A549 (cell line): ENCODE measurements at regions not wholly inside any gene's neighbourhood (a gene's known extent, or its start where the extent isn't known, plus 50 kb on each side); places are given as distances from the start of the nearest gene placed in this dataset.

Experiments used
- ATAC-seq, 2 experiments: fragments of 200-7000 bp in 1 of 2; fragments of >200 bp in 1 of 2; cut with Nextera tagmentation in 1 of 2; cut with Tn5 transposase in 1 of 2; 3 replicates each; pipeline versions ENCODE4 v1.8.0 to v1.9.1; 2018 to 2020; ENCODE audit warnings: mild to moderate bottlenecking in 1 of 2, moderate library complexity in 1 of 2
- CTCF ChIA-PET: fragments of 300-600 bp; sonication (Branson Sonifier 250); formaldehyde crosslinking; extraction: SDS; loops from one replicate; lab custom pipeline; 2021; ENCODE audit warnings: antibody characterized with exemption, inconsistent platforms; lab: Yijun Ruan, JAX
- POLR2A ChIA-PET: fragments of 350-600 bp; formaldehyde crosslinking; extraction: SDS; loops from one replicate; lab custom pipeline; 2021; ENCODE audit warnings: antibody characterized with exemption, inconsistent platforms; lab: Yijun Ruan, JAX
- DNase-seq, 2 experiments: peaks; one replicate each; pipeline versions ENCODE4 v3.0.0 to v3.0.0-alpha.2; 2011 to 2016; ENCODE audit warnings: low read depth in 1 of 2, low spot score in 1 of 2
- FAIRE-seq: peaks from 2 replicates; lab custom pipeline; 2011; peaks lifted over from hg19 to GRCh38; lab: Jason Lieb, UNC
- H3K27ac ChIP-seq, 2 experiments: fragments of >200 bp; sonication (Bioruptor Twin); formaldehyde crosslinking; 3 replicates each; pipeline ENCODE4 v1.5.1; 2016 to 2017
- H3K4me1 ChIP-seq: fragments of >200 bp; sonication (Bioruptor Twin); formaldehyde crosslinking; 3 replicates; pipeline ENCODE4 v1.6.1; 2016
- H3K4me2 ChIP-seq: fragments of >200 bp; sonication (Bioruptor Twin); formaldehyde crosslinking; 3 replicates; pipeline ENCODE4 v1.6.1; 2016
- H3K4me3 ChIP-seq: fragments of >200 bp; sonication (Bioruptor Twin); formaldehyde crosslinking; 3 replicates; pipeline ENCODE4 v1.5.1; 2016
- H3K9me3 ChIP-seq: fragments of >200 bp; sonication (Bioruptor Twin); formaldehyde crosslinking; 3 replicates; pipeline ENCODE4 v1.6.1; 2016
- ATOH8 ChIP-seq: fragments of 250-450 bp; sonication (Bioruptor Pico); IDR thresholded peaks from 2 replicates; pipeline ENCODE4 v1.5.0; 2020; ENCODE audit warnings: low read depth, mild to moderate bottlenecking, moderate library complexity
- BHLHE40 ChIP-seq: IDR thresholded peaks from 2 replicates; pipeline ENCODE4 v1.6.1; 2012; ENCODE audit warnings: low read depth, low read length, inconsistent platforms
- CEBPB ChIP-seq, 2 experiments: fragments of >200 bp in 1 of 2; sonication (Bioruptor Twin) in 1 of 2; formaldehyde crosslinking in 1 of 2; IDR thresholded peaks; 2 replicates each; pipeline ENCODE4 v1.6.1; 2012 to 2016
- CHD4 ChIP-seq: fragments of 200-600 bp; sonication (generic); IDR thresholded peaks from 2 replicates; pipeline ENCODE4 v1.6.1; 2016; ENCODE audit warnings: antibody characterized with exemption, mild to moderate bottlenecking, borderline replicate concordance
- MAX ChIP-seq: IDR thresholded peaks from 2 replicates; pipeline ENCODE4 v1.6.1; 2012
- MYC ChIP-seq: IDR thresholded peaks from 2 replicates; pipeline ENCODE4 v1.6.1; 2012; ENCODE audit warnings: mild to moderate bottlenecking, inconsistent platforms, low read length, improper control_type of control experiment, borderline replicate concordance
- NPAS2 ChIP-seq: fragments of 250-450 bp; sonication (Bioruptor Pico); IDR thresholded peaks from 2 replicates; pipeline ENCODE4 v1.8.0; 2022; ENCODE audit warnings: mild to moderate bottlenecking, moderate library complexity, borderline replicate concordance
- PBX3 ChIP-seq: IDR thresholded peaks from 2 replicates; pipeline ENCODE4 v1.6.1; 2012
- PHF8 ChIP-seq: fragments of 200-600 bp; sonication (generic); IDR thresholded peaks from 2 replicates; pipeline ENCODE4 v1.6.1; 2016; ENCODE audit warnings: low read depth, mild to moderate bottlenecking, antibody characterized with exemption, moderate library complexity, borderline replicate concordance
- POLR2A ChIP-seq: IDR thresholded peaks from 2 replicates; pipeline ENCODE4 v1.6.1; 2012; ENCODE audit warnings: mild to moderate bottlenecking, low read length
- POLR2AphosphoS2 ChIP-seq: conservative IDR thresholded peaks from 2 replicates; pipeline ENCODE4 v1.6.1; 2012; ENCODE audit warnings: low read length, improper control_type of control experiment, inconsistent platforms
- REST ChIP-seq: fragments of 200-600 bp; sonication (generic); IDR thresholded peaks from 2 replicates; pipeline ENCODE4 v1.6.1; 2016; ENCODE audit warnings: antibody characterized with exemption, mild to moderate bottlenecking, moderate library complexity
- RFX5 ChIP-seq: fragments of 450-650 bp; IDR thresholded peaks from 2 replicates; pipeline ENCODE4 v1.7.1; 2014; ENCODE audit warnings: antibody characterized with exemption, mild to moderate bottlenecking, moderate library complexity
- ZFP36 ChIP-seq: fragments of 450-650 bp; IDR thresholded peaks from 2 replicates; pipeline ENCODE4 v1.6.1; 2014; ENCODE audit warnings: borderline replicate concordance; ENCODE audit not compliant: partially characterized antibody
- ZNF302 ChIP-seq: fragments of 250-450 bp; sonication (Bioruptor Pico); IDR thresholded peaks from 2 replicates; pipeline ENCODE4 v1.9.0; 2021; ENCODE audit warnings: inconsistent platforms, mild to moderate bottlenecking, moderate library complexity
- WGBS: methylation state at CpG from one replicate; pipeline ENCODE4 v1.1.6; 2017; ENCODE audit errors: missing lambda C conversion rate; 5-methylcytosine and 5-hydroxymethylcytosine counted together

GRCh38 chr6:85195243-85195642, 254.6 kb upstream of the NT5E start:
- DNase-seq (no peak), ATAC-seq (no peak), FAIRE-seq (no peak)
- TF ChIP-seq NPAS2 (CRISPR knock-in tag) (no peak), MYC (no peak), POLR2A (no peak), CEBPB (IDR thresholded peaks at IDR 0.05) (no peak)
- ChIA-PET CTCF (no interaction called here), POLR2A (no interaction called here)
- no peak overlapping the region for H3K27ac ChIP-seq
- no peaks in the 10 kb centered on the region for H3K9me3 ChIP-seq
- no peaks in the 10 kb centered on the region for H3K4me1 ChIP-seq
- no peak overlapping the region for H3K4me3 ChIP-seq
- H3K4me2 ChIP-seq = no peak overlapping the region

GRCh38 chr6:85193339-85193738, 256.5 kb upstream of the NT5E start:
- FAIRE-seq (no peak), ATAC-seq (no peak), DNase-seq (no peak)
- CTCF ChIA-PET = no interaction called here
- H3K4me1 ChIP-seq = no peaks in the 10 kb centered on the region
- H3K9me3 ChIP-seq = no peaks in the 10 kb centered on the region
- no peak overlapping the region for H3K4me3 ChIP-seq
- no peak overlapping the region for H3K27ac ChIP-seq
- H3K4me2 ChIP-seq = no peak overlapping the region
- POLR2A ChIA-PET = no interaction called here
- no peak for TF ChIP-seq RFX5
- no peak for TF ChIP-seq PBX3
- no peak for TF ChIP-seq CHD4
- TF ChIP-seq MAX = no peak
- no peak for TF ChIP-seq POLR2AphosphoS2
- no peak for TF ChIP-seq ATOH8 (CRISPR knock-in tag)
- no peak for TF ChIP-seq PHF8
- no peak for TF ChIP-seq ZNF302
- no peak for TF ChIP-seq BHLHE40
- no peak for TF ChIP-seq ZFP36
- 27% methylated on average over 3 of the region's 3 CpGs for WGBS

GRCh38 chr6:85192596-85192995, 257.3 kb upstream of the NT5E start:
- CTCF ChIA-PET = no interaction called here

More at GRCh38 chr6:85192596-85192995, 257.3 kb upstream of the NT5E start:
- DNase-seq (no peak), ATAC-seq (no peak), FAIRE-seq (no peak)
- Histone ChIP-seq H3K9me3 (no peaks in the 10 kb centered on the region), H3K4me1 (no peaks in the 10 kb centered on the region), H3K4me2 (no peak overlapping the region), H3K27ac (no peak overlapping the region), H3K4me3 (no peak overlapping the region)
- POLR2A ChIA-PET = no interaction called here
- TF ChIP-seq REST = no peak
- no peak for TF ChIP-seq RFX5
- 69% methylated on average over 4 of the region's 4 CpGs for WGBS
